DMS 273 (cell line): ENCODE measurements at regions not wholly inside any gene's neighbourhood (a gene's known extent, or its start where the extent isn't known, plus 50 kb on each side); places are given as distances from the start of the nearest gene placed in this dataset.
"Not testable (repeated sequence)": the region's sequence is repeated elsewhere in the genome, so short reads cannot be mapped to it uniquely, and the experiment has no call there.

Source experiments
- DNase-seq: peaks from one replicate; lab custom pipeline; 2025; ENCODE audit not compliant: unreplicated experiment; lab: John Stamatoyannopoulos, UW

GRCh38 chr10:71080381-71081228 is 131.8 kb upstream of the UNC5B start:
- DNase-seq = no peak

- DNase-seq = no peak
Observed at GRCh38 chr10:71081229-71081560, 131.2 kb upstream of the UNC5B start.

- DNase-seq = no peak
Observed at GRCh38 chr10:71081912-71082311, 130.5 kb upstream of the UNC5B start.

GRCh38 chr10:71082960-71083715 is 129.2 kb upstream of the UNC5B start:
- no peak for DNase-seq

- no peak for DNase-seq
Observed at GRCh38 chr10:71083716-71083975, 128.7 kb upstream of the UNC5B start.

- no peak for DNase-seq
Observed at GRCh38 chr10:71084061-71084817, 128.1 kb upstream of the UNC5B start.

GRCh38 chr10:71084818-71085126 is 127.6 kb upstream of the UNC5B start:
- no peak for DNase-seq

- DNase-seq = no peak
Observed at GRCh38 chr10:71085689-71086438, 126.5 kb upstream of the UNC5B start.

GRCh38 chr10:71086439-71087080 is 125.8 kb upstream of the UNC5B start:
- no peak for DNase-seq

GRCh38 chr10:71087622-71088021 is 124.7 kb upstream of the UNC5B start:
- no peak for DNase-seq

GRCh38 chr10:71088054-71088453 is 124.3 kb upstream of the UNC5B start:
- DNase-seq = no peak

- not testable (repeated sequence) for DNase-seq
Observed at GRCh38 chr10:71088578-71088977, 123.8 kb upstream of the UNC5B start.

- DNase-seq = no peak
Observed at GRCh38 chr10:71089162-71089561, 123.2 kb upstream of the UNC5B start.

GRCh38 chr10:71090330-71090729 is 122.0 kb upstream of the UNC5B start:
- DNase-seq = no peak

- DNase-seq = no peak
Observed at GRCh38 chr10:71090801-71091200, 121.6 kb upstream of the UNC5B start.

GRCh38 chr10:71092812-71093401 is 119.5 kb upstream of the UNC5B start:
- DNase-seq = no peak

- DNase-seq = no peak
Observed at GRCh38 chr10:71093531-71093930, 118.8 kb upstream of the UNC5B start.

- no peak for DNase-seq
Observed at GRCh38 chr10:71094712-71095390, 117.5 kb upstream of the UNC5B start.

- no peak for DNase-seq
Observed at GRCh38 chr10:71099731-71100361, 112.5 kb upstream of the UNC5B start.

- no peak for DNase-seq
Observed at GRCh38 chr10:71103961-71104360, 108.4 kb upstream of the UNC5B start.
